ENCODE measurements at regions not wholly inside any gene's neighbourhood (a gene's known extent, or its start where the extent isn't known, plus 50 kb on each side); places are given as distances from the start of the nearest gene placed in this dataset.

DNA sequence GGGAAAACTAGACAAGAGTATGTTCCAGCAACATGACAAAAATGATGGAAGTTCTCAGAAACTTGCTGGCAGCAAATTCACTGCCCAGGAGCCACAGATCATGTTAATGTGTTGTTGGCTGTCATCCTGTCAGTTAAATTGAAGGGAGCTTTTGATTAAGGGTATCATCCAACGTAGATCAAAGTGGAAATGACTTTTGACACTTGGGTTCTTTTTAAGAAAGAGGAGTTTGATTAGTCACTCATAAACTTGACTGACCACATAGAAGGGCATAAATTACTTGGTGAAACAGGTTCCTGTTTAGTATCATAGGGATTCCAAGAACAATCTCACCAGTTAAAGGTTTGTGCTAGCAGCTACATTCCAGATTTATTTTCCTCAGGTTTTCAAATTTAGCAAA lies 288.7 kb downstream of the CSNK1G3 start:
- no peak for ATAC-seq
- ChIA-PET POLR2A (no interaction called here), RAD21 (ENCODE audit: low non-redundant PET in 1 of 2, low total read pairs in 2 of 2, uncharacterized antibody in 2 of 2, unreplicated experiment in 2 of 2) (no interaction called here), CTCF (no interaction called here)
- Histone ChIP-seq H3K27ac (ENCODE audit: low read depth, low read length) (no peak overlapping the region), H3K4me2 (ENCODE audit: low read length) (no peak overlapping the region), H3K79me2 (ENCODE audit: insufficient read depth, low read length) (no peaks in the 10 kb centered on the region), H3K9me3 (ENCODE audit: control insufficient read depth in 1 of 2, insufficient read depth in 1 of 2, low read depth in 1 of 2, low read length in 2 of 2) (no peaks in the 10 kb centered on the region), H4K20me1 (ENCODE audit: insufficient read depth) (no peaks in the 10 kb centered on the region), H3K9ac (ENCODE audit: low read length) (no peak overlapping the region), H2AFZ (ENCODE audit: low read depth, low read length, poor library complexity, severe bottlenecking) (no peak overlapping the region), H3K4me1 (ENCODE audit: control insufficient read depth in 1 of 2, insufficient read depth in 2 of 2, low read length in 2 of 2) (no peaks in the 10 kb centered on the region), H3K27me3 (ENCODE audit: insufficient read depth, low read length) (no peaks in the 10 kb centered on the region), H3K9me2 (ENCODE audit: insufficient read depth) (no peaks in the 10 kb centered on the region), H3K36me3 (ENCODE audit: control insufficient read depth in 1 of 2, insufficient read depth in 2 of 2, low read length in 2 of 2) (no peaks in the 10 kb centered on the region), H3K4me3 (replicated peaks in 1 of 2; ENCODE audit: low read depth in 1 of 2, low read length in 2 of 2) (no peak overlapping the region)
- BruUV-seq (replicated peaks): no TSS peak
- intact Hi-C loops (cut with micrococcal nuclease): no loop called here
- TF ChIP-seq SRF (IDR thresholded peaks at IDR 0.05; ENCODE audit: low read depth) (no peak), SP1 (IDR thresholded peaks at IDR 0.05; ENCODE audit: low read depth) (no peak), CTCF (IDR thresholded peaks at IDR 0.05 in 2 of 3, conservative IDR thresholded peaks at IDR 0.05 in 1 of 3; ENCODE audit: borderline replicate concordance in 1 of 3, insufficient read depth in 1 of 3, low read depth in 2 of 3, low read length in 2 of 3) (no peak), CEBPB (IDR thresholded peaks at IDR 0.05; ENCODE audit: low read depth) (no peak), EZH2 (IDR thresholded peaks at IDR 0.05) (no peak), ZFX (IDR thresholded peaks at IDR 0.05) (no peak)
- no peak for DNase-seq (ENCODE audit: low read depth, low spot score)

DNA sequence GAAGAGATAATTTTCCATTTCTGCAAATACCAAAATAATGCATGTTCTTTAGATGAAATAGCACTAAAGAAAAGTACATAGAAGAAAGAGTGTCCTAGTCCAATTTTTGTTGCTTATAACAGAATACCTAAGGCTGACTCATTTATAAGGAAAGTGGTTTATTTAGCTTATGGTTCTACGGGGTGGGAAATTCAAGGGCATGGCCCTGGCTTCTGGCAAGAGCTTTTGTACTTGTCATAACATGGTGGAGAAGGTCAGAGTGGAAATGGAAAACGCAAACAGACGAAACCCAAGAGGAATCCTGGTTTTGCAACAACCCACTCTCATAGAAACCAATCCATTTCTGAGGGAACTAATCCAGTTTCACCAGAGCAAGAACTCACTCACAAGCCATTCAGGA lies 283.7 kb downstream of the CSNK1G3 start:
- intact Hi-C loops (cut with micrococcal nuclease): no loop called here
- RAD21 ChIA-PET (ENCODE audit: low non-redundant PET in 1 of 2, low total read pairs in 2 of 2, uncharacterized antibody in 2 of 2, unreplicated experiment in 2 of 2): no interaction called here
- no TSS peak for BruUV-seq (replicated peaks)
- ATAC-seq: no peak
- H3K79me2 ChIP-seq (ENCODE audit: insufficient read depth, low read length): no peaks in the 10 kb centered on the region
- no peak overlapping the region for H3K27ac ChIP-seq (ENCODE audit: low read depth, low read length)
- no peaks in the 10 kb centered on the region for H3K4me1 ChIP-seq (ENCODE audit: control insufficient read depth in 1 of 2, insufficient read depth in 2 of 2, low read length in 2 of 2)
- H4K20me1 ChIP-seq (ENCODE audit: insufficient read depth): no peaks in the 10 kb centered on the region
- DNase-seq (ENCODE audit: low read depth, low spot score): no peak
- no peak overlapping the region for H3K9ac ChIP-seq (ENCODE audit: low read length)
- H3K4me3 ChIP-seq (replicated peaks in 1 of 2; ENCODE audit: low read depth in 1 of 2, low read length in 2 of 2): no peak overlapping the region
- POLR2A ChIA-PET: no interaction called here
- CTCF ChIA-PET: no interaction called here
- H2AFZ ChIP-seq (ENCODE audit: low read depth, low read length, poor library complexity, severe bottlenecking): no peak overlapping the region
- no peaks in the 10 kb centered on the region for H3K9me3 ChIP-seq (ENCODE audit: control insufficient read depth in 1 of 2, insufficient read depth in 1 of 2, low read depth in 1 of 2, low read length in 2 of 2)
- H3K9me2 ChIP-seq (ENCODE audit: insufficient read depth): no peaks in the 10 kb centered on the region
- H3K4me2 ChIP-seq (ENCODE audit: low read length): no peak overlapping the region
- no peaks in the 10 kb centered on the region for H3K27me3 ChIP-seq (ENCODE audit: insufficient read depth, low read length)
- H3K36me3 ChIP-seq (ENCODE audit: control insufficient read depth in 1 of 2, insufficient read depth in 2 of 2, low read length in 2 of 2): no peaks in the 10 kb centered on the region
- TF ChIP-seq ATF3 (IDR thresholded peaks at IDR 0.05) (no peak), TCF7L2 (IDR thresholded peaks at IDR 0.05; ENCODE audit: borderline replicate concordance, extremely low read depth, insufficient read depth, insufficient read length) (no peak), EZH2 (IDR thresholded peaks at IDR 0.05) (no peak), JUND (IDR thresholded peaks at IDR 0.05) (no peak), POLR2AphosphoS5 (IDR thresholded peaks at IDR 0.05; ENCODE audit: low read depth, low read length) (no peak), FOSL1 (IDR thresholded peaks at IDR 0.05; ENCODE audit: low read depth) (no peak), RAD21 (IDR thresholded peaks at IDR 0.05; ENCODE audit: low read depth) (no peak), ZNF274 (IDR thresholded peaks at IDR 0.05; ENCODE audit: low read depth, low read length) (no peak), ZFX (IDR thresholded peaks at IDR 0.05) (no peak), EGR1 (IDR thresholded peaks at IDR 0.05; ENCODE audit: low read depth) (no peak), YY1 (IDR thresholded peaks at IDR 0.05; ENCODE audit: extremely low read depth, insufficient replicate concordance, low read depth, low read length) (no peak), ELF1 (IDR thresholded peaks at IDR 0.05; ENCODE audit: borderline replicate concordance, low read depth) (no peak), SRF (IDR thresholded peaks at IDR 0.05; ENCODE audit: low read depth) (no peak), POLR2A (IDR thresholded peaks at IDR 0.05; ENCODE audit: borderline replicate concordance, extremely low read depth, insufficient read depth, insufficient read length) (no peak), EZH2phosphoT487 (IDR thresholded peaks at IDR 0.05; ENCODE audit: borderline replicate concordance) (no peak)
- TF ChIP-seq, protein P1, sequence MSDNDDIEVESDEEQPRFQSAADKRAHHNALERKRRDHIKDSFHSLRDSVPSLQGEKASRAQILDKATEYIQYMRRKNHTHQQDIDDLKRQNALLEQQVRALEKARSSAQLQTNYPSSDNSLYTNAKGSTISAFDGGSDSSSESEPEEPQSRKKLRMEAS (IDR thresholded peaks at IDR 0.05): no peak
- TF ChIP-seq, protein P2, sequence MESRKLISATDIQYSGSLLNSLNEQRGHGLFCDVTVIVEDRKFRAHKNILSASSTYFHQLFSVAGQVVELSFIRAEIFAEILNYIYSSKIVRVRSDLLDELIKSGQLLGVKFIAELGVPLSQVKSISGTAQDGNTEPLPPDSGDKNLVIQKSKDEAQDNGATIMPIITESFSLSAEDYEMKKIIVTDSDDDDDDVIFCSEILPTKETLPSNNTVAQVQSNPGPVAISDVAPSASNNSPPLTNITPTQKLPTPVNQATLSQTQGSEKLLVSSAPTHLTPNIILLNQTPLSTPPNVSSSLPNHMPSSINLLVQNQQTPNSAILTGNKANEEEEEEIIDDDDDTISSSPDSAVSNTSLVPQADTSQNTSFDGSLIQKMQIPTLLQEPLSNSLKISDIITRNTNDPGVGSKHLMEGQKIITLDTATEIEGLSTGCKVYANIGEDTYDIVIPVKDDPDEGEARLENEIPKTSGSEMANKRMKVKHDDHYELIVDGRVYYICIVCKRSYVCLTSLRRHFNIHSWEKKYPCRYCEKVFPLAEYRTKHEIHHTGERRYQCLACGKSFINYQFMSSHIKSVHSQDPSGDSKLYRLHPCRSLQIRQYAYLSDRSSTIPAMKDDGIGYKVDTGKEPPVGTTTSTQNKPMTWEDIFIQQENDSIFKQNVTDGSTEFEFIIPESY (IDR thresholded peaks at IDR 0.05; ENCODE audit: extremely low read depth, insufficient replicate concordance, low read length): no peak

All from HCT116 (cell line).